Prostate gland (tissue), 2 donors: ENCODE measurements at regions not wholly inside any gene's neighbourhood (a gene's known extent, or its start where the extent isn't known, plus 50 kb on each side); places are given as distances from the start of the nearest gene placed in this dataset.

ENCODE experiments used
- POLR2A ChIP-seq: fragments of 450-650 bp; IDR thresholded peaks from one replicate; pipeline ENCODE4 v1.6.1; 2016; ENCODE audit warnings: antibody characterized with exemption, mild to moderate bottlenecking
- TF ChIP-seq, protein P1 (sequence below), 4 experiments: fragments of 200-600 bp in 2 of 4; fragments of 450-650 bp in 2 of 4; sonication (generic) in 2 of 4; IDR thresholded peaks; 1 replicate in 3 of 4; 2 replicates in 1 of 4; pipeline ENCODE4 v1.5.1; 2016 to 2019; ENCODE audit warnings: antibody characterized with exemption in 4 of 4, mild to moderate bottlenecking in 2 of 4, moderate library complexity in 2 of 4

DNA sequence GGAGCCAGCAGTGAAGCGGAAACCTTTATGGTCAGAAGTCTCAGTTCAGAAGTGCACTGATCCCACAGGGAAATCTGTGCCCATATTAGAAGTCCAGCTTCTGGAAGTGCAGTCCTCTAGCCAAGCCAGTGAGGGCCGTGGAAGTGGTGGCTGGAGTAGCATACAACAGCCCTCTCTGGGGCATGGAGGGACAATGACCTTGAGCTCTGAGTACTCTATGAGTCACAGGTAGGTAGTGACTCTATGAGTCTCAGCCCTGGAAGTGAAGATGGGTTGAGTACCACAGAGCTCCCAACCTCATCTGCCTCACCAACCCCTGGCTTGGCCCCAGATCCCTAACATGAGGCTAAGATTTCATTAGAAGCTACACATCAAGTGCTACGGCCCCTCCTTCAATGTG is 205.9 kb upstream of the PPP2R3A start:
- TF ChIP-seq, protein P1, sequence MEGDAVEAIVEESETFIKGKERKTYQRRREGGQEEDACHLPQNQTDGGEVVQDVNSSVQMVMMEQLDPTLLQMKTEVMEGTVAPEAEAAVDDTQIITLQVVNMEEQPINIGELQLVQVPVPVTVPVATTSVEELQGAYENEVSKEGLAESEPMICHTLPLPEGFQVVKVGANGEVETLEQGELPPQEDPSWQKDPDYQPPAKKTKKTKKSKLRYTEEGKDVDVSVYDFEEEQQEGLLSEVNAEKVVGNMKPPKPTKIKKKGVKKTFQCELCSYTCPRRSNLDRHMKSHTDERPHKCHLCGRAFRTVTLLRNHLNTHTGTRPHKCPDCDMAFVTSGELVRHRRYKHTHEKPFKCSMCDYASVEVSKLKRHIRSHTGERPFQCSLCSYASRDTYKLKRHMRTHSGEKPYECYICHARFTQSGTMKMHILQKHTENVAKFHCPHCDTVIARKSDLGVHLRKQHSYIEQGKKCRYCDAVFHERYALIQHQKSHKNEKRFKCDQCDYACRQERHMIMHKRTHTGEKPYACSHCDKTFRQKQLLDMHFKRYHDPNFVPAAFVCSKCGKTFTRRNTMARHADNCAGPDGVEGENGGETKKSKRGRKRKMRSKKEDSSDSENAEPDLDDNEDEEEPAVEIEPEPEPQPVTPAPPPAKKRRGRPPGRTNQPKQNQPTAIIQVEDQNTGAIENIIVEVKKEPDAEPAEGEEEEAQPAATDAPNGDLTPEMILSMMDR (IDR thresholded peaks at IDR 0.05), result no peak
- TF ChIP-seq POLR2A, result no peak
